ENCODE measurements at regions not wholly inside any gene's neighbourhood (a gene's known extent, or its start where the extent isn't known, plus 50 kb on each side); places are given as distances from the start of the nearest gene placed in this dataset.
"Not testable (repeated sequence)": the region's sequence is repeated elsewhere in the genome, so short reads cannot be mapped to it uniquely, and the experiment has no call there.

- no peak for DNase-seq (ENCODE audit: low read depth)
These were observed 58.1 kb upstream of the TUNAR start for GRCh38 chr14:95818581-95818980.

GRCh38 chr14:95817271-95817670, 59.4 kb upstream of the TUNAR start:
- no peak for DNase-seq (ENCODE audit: low read depth)

GRCh38 chr14:95816539-95816938, 60.1 kb upstream of the TUNAR start:
- DNase-seq (ENCODE audit: low read depth) = no peak

- no peak for DNase-seq (ENCODE audit: low read depth)
These were observed 61.4 kb upstream of the TUNAR start for GRCh38 chr14:95815226-95815690.

GRCh38 chr14:95814363-95815225, 62.0 kb upstream of the TUNAR start:
- no peak for DNase-seq (ENCODE audit: low read depth)

- DNase-seq (ENCODE audit: low read depth) = no peak
These were observed 64.8 kb upstream of the TUNAR start for GRCh38 chr14:95811813-95812212.

- no peak for DNase-seq (ENCODE audit: low read depth)
These were observed 68.3 kb upstream of the TUNAR start for GRCh38 chr14:95808371-95808770.

- DNase-seq (ENCODE audit: low read depth) = no peak
These were observed 79.8 kb upstream of the TUNAR start for GRCh38 chr14:95796788-95797187.

GRCh38 chr14:95787941-95788340, 74.0 kb upstream of the TCL1A start:
- DNase-seq (ENCODE audit: low read depth) = no peak

- no peak for DNase-seq (ENCODE audit: low read depth)
These were observed 72.6 kb upstream of the TCL1A start for GRCh38 chr14:95786566-95786965.

- DNase-seq (ENCODE audit: low read depth) = peak; percentile 6
These were observed 70.2 kb upstream of the TCL1A start for GRCh38 chr14:95784137-95784536.

- no peak for DNase-seq (ENCODE audit: low read depth)
These were observed 63.0 kb upstream of the TCL1A start for GRCh38 chr14:95776798-95777534.

GRCh38 chr14:95774265-95775160, 60.6 kb upstream of the TCL1A start:
- DNase-seq (ENCODE audit: low read depth) = peak; percentile 41

- DNase-seq (ENCODE audit: low read depth) = no peak
These were observed 56.9 kb upstream of the TCL1A start for GRCh38 chr14:95770777-95771176.

- DNase-seq (ENCODE audit: low read depth) = no peak
These were observed 56.1 kb upstream of the TCL1A start for GRCh38 chr14:95769976-95770375.

GRCh38 chr14:95769431-95769830, 55.5 kb upstream of the TCL1A start:
- not testable (repeated sequence) for DNase-seq (ENCODE audit: low read depth)

GRCh38 chr14:95765051-95765450, 51.1 kb upstream of the TCL1A start:
- DNase-seq (ENCODE audit: low read depth) = no peak

GRCh38 chr14:95763875-95764274, 50.0 kb upstream of the TCL1A start:
- DNase-seq (ENCODE audit: low read depth) = no peak

Data from LHCN-M2 (cell line).